ENCODE measurements at regions not wholly inside any gene's neighbourhood (a gene's known extent, or its start where the extent isn't known, plus 50 kb on each side); places are given as distances from the start of the nearest gene placed in this dataset.

- no peak for TF ChIP-seq GATA3 (IDR thresholded peaks at IDR 0.05; ENCODE audit: low read depth, low read length)
- TF ChIP-seq GATA2 (IDR thresholded peaks at IDR 0.05; ENCODE audit: low read depth, low read length), result no peak
These were observed 176.7 kb upstream of the ATF7IP start for GRCh38 chr12:14188744-14189143.
